Smooth muscle cell (in vitro differentiated cells): ENCODE measurements at regions not wholly inside any gene's neighbourhood (a gene's known extent, or its start where the extent isn't known, plus 50 kb on each side); places are given as distances from the start of the nearest gene placed in this dataset.

Experiments
- DNase-seq: peaks from one replicate; lab custom pipeline; 2025; ENCODE audit not compliant: unreplicated experiment; lab: John Stamatoyannopoulos, UW
- H2AFZ ChIP-seq: fragments of 200-600 bp; sonication (generic); 2 replicates; pipeline ENCODE4 v1.6.0; 2016; ENCODE audit warnings: antibody characterized with exemption, low read depth, mild to moderate bottlenecking
- H3F3A ChIP-seq: fragments of 200-600 bp; sonication (generic); 2 replicates; pipeline ENCODE4 v1.6.0; 2017; ENCODE audit warnings: antibody characterized with exemption, low read depth
- H3K27ac ChIP-seq: fragments of 200-600 bp; sonication (generic); 2 replicates; pipeline ENCODE4 v1.5.1; 2016; ENCODE audit warnings: low read depth, mild to moderate bottlenecking
- H3K27me3 ChIP-seq: fragments of 200-600 bp; sonication (generic); 2 replicates; pipeline ENCODE4 v1.6.1; 2016; ENCODE audit warnings: low read depth, mild to moderate bottlenecking
- H3K36me3 ChIP-seq: fragments of 200-600 bp; sonication (generic); 2 replicates; pipeline ENCODE4 v1.5.1; 2016; ENCODE audit warnings: low read depth
- H3K4me1 ChIP-seq: fragments of 200-600 bp; sonication (generic); 2 replicates; pipeline ENCODE4 v1.5.1; 2016; ENCODE audit warnings: low read depth
- H3K4me2 ChIP-seq: fragments of 200-600 bp; sonication (generic); 2 replicates; pipeline ENCODE4 v1.6.0; 2016; ENCODE audit warnings: mild to moderate bottlenecking
- H3K4me3 ChIP-seq: fragments of 200-600 bp; sonication (generic); 2 replicates; pipeline ENCODE4 v1.5.1; 2016; ENCODE audit warnings: mild to moderate bottlenecking
- H3K79me2 ChIP-seq: fragments of 200-600 bp; sonication (generic); 2 replicates; pipeline ENCODE4 v1.6.0; 2016; ENCODE audit warnings: low read depth, mild to moderate bottlenecking
- H3K9ac ChIP-seq: fragments of 200-600 bp; sonication (generic); 2 replicates; pipeline ENCODE4 v1.6.0; 2016; ENCODE audit warnings: low read depth
- H3K9me3 ChIP-seq: fragments of 200-600 bp; sonication (generic); replicated peaks from 2 replicates; pipeline ENCODE4 v1.5.1; 2016; ENCODE audit warnings: low read depth
- H4K20me1 ChIP-seq: fragments of 200-600 bp; sonication (generic); 2 replicates; pipeline ENCODE4 v1.6.0; 2016; ENCODE audit warnings: low read depth
- CTCF ChIP-seq: fragments of 200-600 bp; sonication (generic); IDR thresholded peaks from 2 replicates; pipeline ENCODE4 v1.5.1; 2017; ENCODE audit warnings: borderline replicate concordance, mild to moderate bottlenecking, antibody characterized with exemption; ENCODE audit not compliant: insufficient read depth, poor library complexity, severe bottlenecking
- WGBS: methylation state at CpG from one replicate; pipeline ENCODE4 v1.1.7; 2016; ENCODE audit warnings: low lambda C conversion rate; 5-methylcytosine and 5-hydroxymethylcytosine counted together

GRCh38 chr2:167857416-167857815 lies 390.0 kb downstream of the STK39 start:
- no peak overlapping the region for H3K4me2 ChIP-seq
- no peak overlapping the region for H3K9ac ChIP-seq
- H2AFZ ChIP-seq = no peak overlapping the region
- H3K4me1 ChIP-seq = no peaks in the 10 kb centered on the region
- H3F3A ChIP-seq = no peaks in the 10 kb centered on the region
- no peak for TF ChIP-seq CTCF
- H3K79me2 ChIP-seq = no peaks in the 10 kb centered on the region
- WGBS = 100% methylated on average over 1 of the region's 1 CpG
- H3K4me3 ChIP-seq = no peak overlapping the region
- no peak overlapping the region for H3K27ac ChIP-seq
- no peaks in the 10 kb centered on the region for H3K36me3 ChIP-seq
- no peaks in the 10 kb centered on the region for H3K27me3 ChIP-seq
- H4K20me1 ChIP-seq = no peaks in the 10 kb centered on the region
- H3K9me3 ChIP-seq = no peaks in the 10 kb centered on the region
- no peak for DNase-seq

GRCh38 chr2:167856190-167856589 lies 391.2 kb downstream of the STK39 start:
- no peak overlapping the region for H2AFZ ChIP-seq
- H3K27ac ChIP-seq = no peak overlapping the region
- H3F3A ChIP-seq = no peaks in the 10 kb centered on the region
- DNase-seq = no peak
- no peak overlapping the region for H3K4me3 ChIP-seq
- H3K4me2 ChIP-seq = no peak overlapping the region
- no peaks in the 10 kb centered on the region for H3K9me3 ChIP-seq
- H3K9ac ChIP-seq = no peak overlapping the region
- H3K36me3 ChIP-seq = no peaks in the 10 kb centered on the region
- no peaks in the 10 kb centered on the region for H3K79me2 ChIP-seq
- H3K4me1 ChIP-seq = no peaks in the 10 kb centered on the region
- TF ChIP-seq CTCF = no peak
- H3K27me3 ChIP-seq = no peaks in the 10 kb centered on the region
- H4K20me1 ChIP-seq = no peaks in the 10 kb centered on the region

GRCh38 chr2:167855211-167855610 lies 392.2 kb downstream of the STK39 start:
- no peaks in the 10 kb centered on the region for H3K4me1 ChIP-seq
- H3K36me3 ChIP-seq = no peaks in the 10 kb centered on the region
- no peak for TF ChIP-seq CTCF
- no peak overlapping the region for H3K27ac ChIP-seq
- no peaks in the 10 kb centered on the region for H3K27me3 ChIP-seq
- H3K9ac ChIP-seq = no peak overlapping the region
- DNase-seq = no peak
- H3K9me3 ChIP-seq = no peaks in the 10 kb centered on the region
- H3K4me3 ChIP-seq = no peak overlapping the region
- H4K20me1 ChIP-seq = no peaks in the 10 kb centered on the region
- H3K79me2 ChIP-seq = no peaks in the 10 kb centered on the region
- H2AFZ ChIP-seq = no peak overlapping the region
- no peaks in the 10 kb centered on the region for H3F3A ChIP-seq
- no peak overlapping the region for H3K4me2 ChIP-seq
- 92% methylated on average over 2 of the region's 2 CpGs for whole genome bisulfite sequencing

- no peak overlapping the region for H3K4me2 ChIP-seq
- WGBS = 100% methylated on average over 1 of the region's 1 CpG
- H4K20me1 ChIP-seq = no peaks in the 10 kb centered on the region
- no peaks in the 10 kb centered on the region for H3K36me3 ChIP-seq
- no peak for TF ChIP-seq CTCF
- no peaks in the 10 kb centered on the region for H3K9me3 ChIP-seq
- no peak overlapping the region for H2AFZ ChIP-seq
- no peak overlapping the region for H3K4me3 ChIP-seq
- no peak for DNase-seq
- no peak overlapping the region for H3K9ac ChIP-seq
- H3K79me2 ChIP-seq = no peaks in the 10 kb centered on the region
- no peaks in the 10 kb centered on the region for H3F3A ChIP-seq
- H3K27ac ChIP-seq = no peak overlapping the region
- no peaks in the 10 kb centered on the region for H3K27me3 ChIP-seq
- no peaks in the 10 kb centered on the region for H3K4me1 ChIP-seq
Observed at GRCh38 chr2:167853717-167854116, 393.7 kb downstream of the STK39 start.
